ENCODE measurements at regions not wholly inside any gene's neighbourhood (a gene's known extent, or its start where the extent isn't known, plus 50 kb on each side); places are given as distances from the start of the nearest gene placed in this dataset.
"Not testable (repeated sequence)": the region's sequence is repeated elsewhere in the genome, so short reads cannot be mapped to it uniquely, and the experiment has no call there.

GRCh38 chr11:134866981-134867675, 455.1 kb upstream of the B3GAT1 start:
- DNase-seq (ENCODE audit: low read depth in 2 of 2) = no peak

GRCh38 chr11:134866215-134866614, 454.2 kb upstream of the B3GAT1 start:
- no peak for DNase-seq (ENCODE audit: low read depth in 2 of 2)

GRCh38 chr11:134864968-134865305, 452.9 kb upstream of the B3GAT1 start:
- DNase-seq (ENCODE audit: low read depth in 2 of 2) = no peak

DNA sequence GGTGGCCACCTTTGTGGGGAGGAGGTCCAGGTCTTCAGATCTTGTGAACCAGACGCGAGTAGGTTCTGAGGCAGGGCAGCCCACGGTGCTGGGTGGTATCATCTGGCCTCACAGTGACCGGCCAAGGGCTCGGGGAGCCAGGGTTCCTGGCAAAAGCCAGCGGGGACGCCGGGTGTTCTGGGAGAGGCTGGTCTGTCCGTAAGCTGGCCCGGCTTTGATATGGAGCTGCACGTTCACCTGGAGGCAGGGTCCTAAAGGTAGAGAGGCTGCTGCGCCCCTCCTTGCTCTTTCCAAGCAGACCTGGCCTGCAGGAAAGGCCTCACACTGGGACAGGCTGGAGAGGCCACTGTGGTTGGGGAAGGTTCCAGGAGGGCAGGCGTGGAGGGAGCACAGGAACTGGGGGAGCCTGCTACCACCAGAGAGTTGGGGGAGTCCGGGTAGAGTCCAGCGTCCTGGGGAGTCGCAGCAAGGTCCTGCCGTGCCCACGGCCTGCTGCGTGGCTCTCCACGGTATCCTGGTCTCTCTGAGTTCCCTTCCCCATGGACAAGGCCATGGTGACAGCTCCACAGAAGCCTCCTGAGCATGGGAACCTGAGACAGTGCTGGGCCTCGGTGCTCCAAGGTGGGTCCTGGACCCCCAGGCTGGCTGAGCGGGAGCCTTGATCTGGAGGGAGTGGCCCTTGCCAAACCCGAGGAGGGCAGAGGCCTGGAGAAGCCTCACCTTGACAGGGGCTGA, 452.4 kb upstream of the B3GAT1 start:
- DNase-seq (ENCODE audit: low read depth in 2 of 2) = no peak

GRCh38 chr11:134863294-134863693, 451.3 kb upstream of the B3GAT1 start:
- DNase-seq (ENCODE audit: low read depth in 2 of 2) = no peak

GRCh38 chr11:134862587-134863195, 450.6 kb upstream of the B3GAT1 start:
- DNase-seq (ENCODE audit: low read depth in 2 of 2) = no peak

DNA sequence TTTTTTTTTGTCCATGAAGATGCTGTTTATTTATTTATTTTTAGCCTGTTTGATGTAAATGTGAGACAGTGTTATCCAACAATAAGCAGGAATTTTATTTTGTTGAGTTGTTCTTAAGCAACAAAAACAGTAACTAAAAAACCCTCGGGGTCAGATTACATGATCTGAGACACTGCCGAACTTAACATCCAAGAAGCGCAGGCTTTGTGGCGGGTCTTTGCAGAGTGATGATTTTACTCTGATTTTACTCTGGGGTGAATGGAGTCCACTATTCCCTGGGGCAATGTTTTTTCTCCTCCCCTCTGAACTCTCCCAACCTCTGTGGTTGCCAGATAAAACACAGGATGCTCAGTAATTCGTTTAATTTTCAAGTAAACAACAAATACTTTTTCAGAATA, 450.1 kb upstream of the B3GAT1 start:
- no peak for DNase-seq (ENCODE audit: low read depth in 2 of 2)

- DNase-seq (ENCODE audit: low read depth in 2 of 2) = no peak
Observed at GRCh38 chr11:134861490-134862104, 449.6 kb upstream of the B3GAT1 start.

GRCh38 chr11:134858783-134859480, 446.9 kb upstream of the B3GAT1 start:
- no peak for DNase-seq (ENCODE audit: low read depth in 2 of 2)

DNA sequence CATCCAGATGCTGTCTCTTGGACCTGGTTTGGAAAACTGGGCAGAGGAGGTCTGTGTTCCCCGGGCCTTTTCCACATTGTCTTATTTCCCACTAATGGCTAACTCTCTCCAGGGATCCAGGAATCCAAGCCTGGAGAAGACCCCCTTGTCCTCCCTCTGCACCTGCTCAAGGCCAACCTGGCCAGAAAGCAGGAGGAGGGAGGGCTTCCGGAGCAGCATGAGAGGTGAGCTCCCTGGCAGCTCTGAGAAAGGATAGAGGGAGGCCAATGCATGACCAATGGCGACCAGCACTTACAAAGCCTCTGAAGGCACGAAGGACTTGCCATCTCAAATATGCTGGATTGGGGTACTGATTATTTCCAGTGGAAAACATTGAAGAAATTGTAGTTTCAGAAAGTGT, 445.0 kb upstream of the B3GAT1 start:
- DNase-seq (ENCODE audit: low read depth in 2 of 2) = no peak

DNA sequence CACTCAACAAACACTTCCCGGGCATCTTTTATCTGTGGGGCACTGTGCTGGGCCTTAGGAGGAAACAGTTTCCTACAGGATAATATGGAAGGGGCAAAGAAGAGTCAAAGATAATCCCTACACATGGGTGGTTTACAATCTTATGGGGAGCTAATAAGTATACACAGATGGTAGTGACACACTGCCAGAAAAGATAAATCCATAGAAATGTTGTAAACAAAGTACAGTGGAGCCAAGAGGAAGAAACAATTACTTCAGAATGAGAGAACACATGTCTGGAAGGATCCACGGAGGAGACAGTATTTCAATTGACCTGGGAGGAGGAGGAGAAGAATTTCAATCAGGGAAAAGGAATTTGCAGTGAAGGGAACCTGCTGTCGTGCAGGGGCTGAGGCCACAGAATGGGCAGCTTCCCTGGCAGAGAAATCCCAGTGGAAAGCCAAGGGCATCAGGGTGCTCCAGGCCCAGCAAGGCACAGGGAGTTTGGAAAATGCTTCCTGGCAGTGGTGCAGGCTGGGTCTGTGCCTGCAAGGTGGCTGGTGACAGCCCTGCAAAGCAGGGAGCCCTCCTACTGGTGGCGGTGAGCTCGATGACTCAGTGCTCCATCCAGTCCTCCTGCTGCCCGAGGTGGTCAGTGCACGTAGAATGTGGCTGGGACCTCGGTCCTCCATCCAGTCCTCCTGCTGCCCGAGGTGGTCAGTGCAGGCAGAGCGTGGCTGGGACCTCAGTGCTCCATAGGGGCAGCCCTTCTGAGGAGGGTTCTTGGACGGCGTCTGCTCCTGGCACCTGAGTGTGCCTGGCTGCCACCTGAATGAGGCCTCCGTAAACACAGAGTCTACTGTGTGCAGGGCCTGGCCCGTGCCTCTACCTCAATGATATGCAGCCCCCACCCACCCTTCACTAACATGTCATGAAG, 444.3 kb upstream of the B3GAT1 start:
- DNase-seq (ENCODE audit: low read depth in 2 of 2) = no peak

- DNase-seq (ENCODE audit: low read depth in 2 of 2) = no peak
Observed at GRCh38 chr11:134853992-134854991, 442.2 kb upstream of the B3GAT1 start.

DNA sequence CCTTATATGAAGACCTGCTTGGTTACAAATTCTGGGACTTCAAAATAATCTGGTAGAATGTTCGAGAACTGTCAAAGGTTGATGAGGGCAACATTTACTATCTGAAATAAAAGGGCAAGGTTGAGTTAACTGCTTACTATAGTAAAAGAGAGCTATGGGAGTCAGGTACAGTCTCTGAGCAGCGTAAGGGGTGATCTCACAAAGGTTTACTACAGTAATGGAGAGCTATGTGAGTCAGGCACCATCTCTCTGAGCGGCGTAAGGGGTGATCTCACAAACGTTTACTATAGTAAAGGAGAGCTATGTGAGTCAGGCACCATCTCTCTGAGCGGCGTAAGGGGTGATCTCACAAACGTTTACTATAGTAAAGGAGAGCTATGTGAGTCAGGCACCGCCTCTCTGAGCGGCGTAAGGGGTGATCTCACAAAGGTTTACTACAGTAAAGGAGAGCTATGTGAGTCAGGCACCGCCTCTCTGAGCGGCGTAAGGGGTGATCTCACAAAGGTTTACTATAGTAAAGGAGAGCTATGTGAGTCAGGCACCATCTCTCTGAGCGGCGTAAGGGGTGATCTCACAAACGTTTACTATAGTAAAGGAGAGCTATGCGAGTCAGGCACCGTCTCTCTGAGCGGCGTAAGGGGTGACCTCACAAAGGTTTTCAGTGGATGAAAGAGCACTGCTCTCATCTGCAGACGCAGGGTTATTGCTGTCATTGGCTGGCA, 439.6 kb upstream of the B3GAT1 start:
- DNase-seq (ENCODE audit: low read depth in 2 of 2) = not testable (repeated sequence)

DNA sequence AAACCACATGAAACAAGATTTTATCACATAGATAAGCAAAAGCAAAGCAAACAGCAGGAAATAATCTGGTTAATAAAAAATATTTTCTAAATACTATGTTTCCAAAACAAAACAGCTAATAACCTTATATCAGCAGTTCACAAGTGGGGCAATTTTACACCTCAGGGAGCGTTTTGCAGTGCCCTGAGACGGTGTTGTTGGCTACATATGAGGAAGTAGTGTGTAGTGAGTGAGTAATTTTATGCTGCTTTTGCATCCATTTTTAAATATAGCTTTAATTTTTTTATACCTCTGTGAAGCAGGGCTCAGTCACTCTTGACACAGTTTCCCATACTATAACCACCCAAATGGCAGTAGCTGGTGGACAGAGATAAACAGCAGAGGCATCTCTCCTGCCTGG, 438.5 kb upstream of the B3GAT1 start:
- no peak for DNase-seq (ENCODE audit: low read depth in 2 of 2)

- DNase-seq (ENCODE audit: low read depth in 2 of 2) = no peak
Observed at GRCh38 chr11:134849833-134850232, 437.8 kb upstream of the B3GAT1 start.

- DNase-seq (ENCODE audit: low read depth in 2 of 2) = no peak
Observed at GRCh38 chr11:134847083-134847715, 435.2 kb upstream of the B3GAT1 start.

GRCh38 chr11:134846328-134847082, 434.5 kb upstream of the B3GAT1 start:
- no peak for DNase-seq (ENCODE audit: low read depth in 2 of 2)
